Neural crest cell (in vitro differentiated cells): ENCODE measurements at regions not wholly inside any gene's neighbourhood (a gene's known extent, or its start where the extent isn't known, plus 50 kb on each side); places are given as distances from the start of the nearest gene placed in this dataset.
A peak's percentile ranks its signal among the peaks of the same experiment; 100 is the strongest.

Experiments
- DNase-seq: peaks from one replicate; pipeline ENCODE4 v3.0.0; 2021; ENCODE audit warnings: low read depth, mixed read lengths, low spot score
- H3K27ac Mint-ChIP-seq: one replicate; pipeline ENCODE4 v1.8.0; 2021; ENCODE audit warnings: mild to moderate bottlenecking, mixed read lengths; ENCODE audit not compliant: unreplicated experiment
- H3K27me3 Mint-ChIP-seq: 2 replicates; pipeline ENCODE4 v1.8.0; 2021; ENCODE audit warnings: low read depth, mild to moderate bottlenecking, mixed read lengths
- H3K36me3 Mint-ChIP-seq: 2 replicates; pipeline ENCODE4 v1.8.0; 2021; ENCODE audit warnings: low read depth, mild to moderate bottlenecking, mixed read lengths
- H3K4me1 Mint-ChIP-seq: 2 replicates; pipeline ENCODE4 v1.8.0; 2021; ENCODE audit warnings: mixed read lengths
- H3K4me3 Mint-ChIP-seq: one replicate; pipeline ENCODE4 v1.8.0; 2021; ENCODE audit warnings: mild to moderate bottlenecking, mixed read lengths
- H3K9me3 Mint-ChIP-seq: 2 replicates; pipeline ENCODE4 v1.8.0; 2021; ENCODE audit warnings: mixed read lengths
- TF ChIP-seq, protein P1 (sequence below): fragments of 200-600 bp; sonication (generic); conservative IDR thresholded peaks from 2 replicates; pipeline ENCODE4 v1.5.0; 2021; ENCODE audit warnings: antibody characterized with exemption, mild to moderate bottlenecking

- H3K36me3 Mint-ChIP-seq = no peaks in the 10 kb centered on the region
- H3K27ac Mint-ChIP-seq = no peak overlapping the region
- no peak overlapping the region for H3K4me3 Mint-ChIP-seq
- H3K4me1 Mint-ChIP-seq = peaks cover 10% of the 10 kb centered on the region
- TF ChIP-seq, protein P1, sequence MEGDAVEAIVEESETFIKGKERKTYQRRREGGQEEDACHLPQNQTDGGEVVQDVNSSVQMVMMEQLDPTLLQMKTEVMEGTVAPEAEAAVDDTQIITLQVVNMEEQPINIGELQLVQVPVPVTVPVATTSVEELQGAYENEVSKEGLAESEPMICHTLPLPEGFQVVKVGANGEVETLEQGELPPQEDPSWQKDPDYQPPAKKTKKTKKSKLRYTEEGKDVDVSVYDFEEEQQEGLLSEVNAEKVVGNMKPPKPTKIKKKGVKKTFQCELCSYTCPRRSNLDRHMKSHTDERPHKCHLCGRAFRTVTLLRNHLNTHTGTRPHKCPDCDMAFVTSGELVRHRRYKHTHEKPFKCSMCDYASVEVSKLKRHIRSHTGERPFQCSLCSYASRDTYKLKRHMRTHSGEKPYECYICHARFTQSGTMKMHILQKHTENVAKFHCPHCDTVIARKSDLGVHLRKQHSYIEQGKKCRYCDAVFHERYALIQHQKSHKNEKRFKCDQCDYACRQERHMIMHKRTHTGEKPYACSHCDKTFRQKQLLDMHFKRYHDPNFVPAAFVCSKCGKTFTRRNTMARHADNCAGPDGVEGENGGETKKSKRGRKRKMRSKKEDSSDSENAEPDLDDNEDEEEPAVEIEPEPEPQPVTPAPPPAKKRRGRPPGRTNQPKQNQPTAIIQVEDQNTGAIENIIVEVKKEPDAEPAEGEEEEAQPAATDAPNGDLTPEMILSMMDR = no peak
- H3K27me3 Mint-ChIP-seq = peaks cover 46% of the 10 kb centered on the region
- no peak for DNase-seq
- no peaks in the 10 kb centered on the region for H3K9me3 Mint-ChIP-seq
These were observed 82.7 kb upstream of the PRDM1 start for GRCh38 chr6:106003268-106003987.

DNA sequence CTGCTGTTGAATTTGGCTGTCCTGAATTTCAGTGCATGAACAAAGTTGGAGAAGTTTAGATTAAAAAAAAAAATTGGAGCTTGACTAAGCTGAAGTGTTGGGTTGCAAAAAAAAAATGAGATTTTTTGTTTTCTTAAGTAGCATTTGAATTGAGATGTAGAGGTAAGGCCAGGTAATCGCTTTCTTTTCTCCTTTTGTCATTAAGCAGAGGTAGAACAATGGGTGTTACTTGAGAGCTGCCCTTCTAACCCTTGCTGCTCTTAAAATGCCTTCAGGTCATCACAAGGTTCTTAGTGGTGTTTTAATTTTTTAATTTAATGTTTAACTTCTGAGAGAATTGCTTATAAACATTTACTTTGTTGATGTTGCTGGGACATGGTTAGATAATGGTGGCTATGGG lies 84.1 kb upstream of the PRDM1 start:
- TF ChIP-seq, protein P1 = no peak
- Mint-ChIP-seq H3K9me3 (no peaks in the 10 kb centered on the region), H3K4me3 (no peak overlapping the region), H3K27me3 (peaks cover 57% of the 10 kb centered on the region), H3K36me3 (no peaks in the 10 kb centered on the region), H3K27ac (no peak overlapping the region), H3K4me1 (peaks cover 10% of the 10 kb centered on the region)
- no peak for DNase-seq

GRCh38 chr6:106000935-106001334 lies 85.2 kb upstream of the PRDM1 start:
- H3K27me3 Mint-ChIP-seq = peaks cover 68% of the 10 kb centered on the region
- TF ChIP-seq, protein P1 = no peak
- DNase-seq = no peak

DNA sequence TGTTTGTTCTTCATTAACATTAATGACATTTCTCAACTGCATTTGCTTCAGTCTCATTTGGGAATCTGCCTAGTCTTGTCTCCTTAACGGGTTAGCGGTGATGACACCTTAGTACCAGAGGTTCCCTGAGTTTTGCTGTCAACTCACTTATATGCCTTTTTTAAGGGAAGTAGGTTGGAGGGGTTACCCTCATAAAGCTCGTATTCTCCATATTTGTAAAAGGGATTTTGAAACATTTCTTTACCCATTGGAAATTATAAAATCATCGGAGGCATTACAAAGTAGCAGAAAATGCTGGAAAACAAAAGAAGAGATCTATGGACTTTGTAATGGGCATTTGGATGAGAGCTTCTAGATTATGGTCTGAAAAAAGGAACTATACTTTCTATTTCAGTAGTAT lies 88.7 kb upstream of the PRDM1 start:
- no peak overlapping the region for H3K4me3 Mint-ChIP-seq
- H3K9me3 Mint-ChIP-seq = no peaks in the 10 kb centered on the region
- TF ChIP-seq, protein P1 = no peak
- H3K4me1 Mint-ChIP-seq = peaks cover 21% of the 10 kb centered on the region
- H3K27ac Mint-ChIP-seq = no peak overlapping the region
- no peaks in the 10 kb centered on the region for H3K36me3 Mint-ChIP-seq
- H3K27me3 Mint-ChIP-seq = peaks cover 88% of the 10 kb centered on the region
- DNase-seq = no peak

More at GRCh38 chr6:106000935-106001334, 85.2 kb upstream of the PRDM1 start:
- Mint-ChIP-seq H3K4me1 (peaks cover 10% of the 10 kb centered on the region), H3K9me3 (no peaks in the 10 kb centered on the region), H3K36me3 (no peaks in the 10 kb centered on the region), H3K27ac (no peak overlapping the region), H3K4me3 (no peak overlapping the region)

GRCh38 chr6:105995391-105995865 lies 90.7 kb upstream of the PRDM1 start:
- H3K27ac Mint-ChIP-seq = no peak overlapping the region

More at GRCh38 chr6:105995391-105995865, 90.7 kb upstream of the PRDM1 start:
- TF ChIP-seq, protein P1 = no peak
- Mint-ChIP-seq H3K4me1 (peaks cover 27% of the 10 kb centered on the region), H3K27me3 (peaks cover 90% of the 10 kb centered on the region), H3K9me3 (no peaks in the 10 kb centered on the region), H3K4me3 (peak overlapping the region; percentile 75), H3K36me3 (no peaks in the 10 kb centered on the region)
- no peak for DNase-seq
